ENCODE measurements at regions not wholly inside any gene's neighbourhood (a gene's known extent, or its start where the extent isn't known, plus 50 kb on each side); places are given as distances from the start of the nearest gene placed in this dataset.

DNA sequence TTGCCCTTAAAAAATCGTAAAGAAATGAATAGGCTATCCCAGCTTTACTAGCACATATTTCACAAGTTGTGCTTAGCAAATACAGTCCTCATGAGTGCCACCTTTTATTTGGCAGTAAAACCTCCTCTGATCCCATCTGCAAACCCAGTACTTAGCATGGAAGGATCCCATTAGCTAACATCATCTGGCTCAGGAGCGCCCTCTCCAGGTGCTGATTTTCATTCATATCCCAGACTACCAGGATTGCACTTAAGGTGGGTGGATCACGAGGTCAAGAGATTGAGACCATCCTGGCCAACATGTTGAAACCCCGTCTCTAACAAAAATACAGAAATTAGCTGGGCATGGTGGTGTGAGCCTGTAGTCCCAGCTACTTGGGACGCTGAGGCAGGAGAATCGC is 76.1 kb upstream of the PAX6 start:
- TF ChIP-seq, protein P1, sequence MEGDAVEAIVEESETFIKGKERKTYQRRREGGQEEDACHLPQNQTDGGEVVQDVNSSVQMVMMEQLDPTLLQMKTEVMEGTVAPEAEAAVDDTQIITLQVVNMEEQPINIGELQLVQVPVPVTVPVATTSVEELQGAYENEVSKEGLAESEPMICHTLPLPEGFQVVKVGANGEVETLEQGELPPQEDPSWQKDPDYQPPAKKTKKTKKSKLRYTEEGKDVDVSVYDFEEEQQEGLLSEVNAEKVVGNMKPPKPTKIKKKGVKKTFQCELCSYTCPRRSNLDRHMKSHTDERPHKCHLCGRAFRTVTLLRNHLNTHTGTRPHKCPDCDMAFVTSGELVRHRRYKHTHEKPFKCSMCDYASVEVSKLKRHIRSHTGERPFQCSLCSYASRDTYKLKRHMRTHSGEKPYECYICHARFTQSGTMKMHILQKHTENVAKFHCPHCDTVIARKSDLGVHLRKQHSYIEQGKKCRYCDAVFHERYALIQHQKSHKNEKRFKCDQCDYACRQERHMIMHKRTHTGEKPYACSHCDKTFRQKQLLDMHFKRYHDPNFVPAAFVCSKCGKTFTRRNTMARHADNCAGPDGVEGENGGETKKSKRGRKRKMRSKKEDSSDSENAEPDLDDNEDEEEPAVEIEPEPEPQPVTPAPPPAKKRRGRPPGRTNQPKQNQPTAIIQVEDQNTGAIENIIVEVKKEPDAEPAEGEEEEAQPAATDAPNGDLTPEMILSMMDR (conservative IDR thresholded peaks at IDR 0.05 in 1 of 2, IDR thresholded peaks at IDR 0.05 in 1 of 2; ENCODE audit: low read depth in 1 of 2, low read length in 2 of 2), result peak in 1 of 2 donors; percentile 11
- no peak for TF ChIP-seq EZH2 (IDR thresholded peaks at IDR 0.05; ENCODE audit: low read length, missing control alignments)
